Fibroblast of lung (primary cell): ENCODE measurements at regions not wholly inside any gene's neighbourhood (a gene's known extent, or its start where the extent isn't known, plus 50 kb on each side); places are given as distances from the start of the nearest gene placed in this dataset.
"Not testable (repeated sequence)": the region's sequence is repeated elsewhere in the genome, so short reads cannot be mapped to it uniquely, and the experiment has no call there.

Source experiments
- EZH2 ChIP-seq: IDR thresholded peaks from 2 replicates; pipeline ENCODE4 v1.5.1; 2012; ENCODE audit warnings: low read length, control low read depth, mild to moderate bottlenecking; ENCODE audit errors: missing control alignments
- TF ChIP-seq, protein P1 (sequence below), 2 donors: IDR thresholded peaks in 1 of 2; conservative IDR thresholded peaks in 1 of 2; 1 replicate in 1 of 2; 2 replicates in 1 of 2; pipeline ENCODE4 v1.5.1; 2011 to 2012; ENCODE audit warnings: low read length in 2 of 2, control low read depth in 1 of 2, inconsistent platforms in 1 of 2, low read depth in 1 of 2, mild to moderate bottlenecking in 1 of 2

DNA sequence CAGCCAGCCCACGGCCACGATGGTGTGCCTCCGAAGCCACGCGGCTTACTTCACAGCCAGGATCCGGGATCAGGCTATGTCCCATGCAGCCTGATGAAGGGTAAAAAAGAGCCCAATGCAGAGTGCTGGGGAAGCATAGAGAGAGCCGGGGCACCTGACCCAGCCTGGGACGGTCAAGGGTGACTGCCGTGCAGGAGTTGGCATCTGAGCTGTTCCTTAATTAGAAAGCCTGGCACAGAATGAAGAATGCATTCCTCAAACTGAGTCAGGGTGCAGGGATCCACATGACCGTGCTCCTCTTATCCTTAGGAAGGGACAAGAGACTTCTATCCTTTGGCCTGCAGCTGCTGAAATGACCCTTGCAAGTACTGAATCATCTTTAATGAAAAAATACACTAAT lies 88.2 kb upstream of the SAMD11 start:
- TF ChIP-seq, protein P1, sequence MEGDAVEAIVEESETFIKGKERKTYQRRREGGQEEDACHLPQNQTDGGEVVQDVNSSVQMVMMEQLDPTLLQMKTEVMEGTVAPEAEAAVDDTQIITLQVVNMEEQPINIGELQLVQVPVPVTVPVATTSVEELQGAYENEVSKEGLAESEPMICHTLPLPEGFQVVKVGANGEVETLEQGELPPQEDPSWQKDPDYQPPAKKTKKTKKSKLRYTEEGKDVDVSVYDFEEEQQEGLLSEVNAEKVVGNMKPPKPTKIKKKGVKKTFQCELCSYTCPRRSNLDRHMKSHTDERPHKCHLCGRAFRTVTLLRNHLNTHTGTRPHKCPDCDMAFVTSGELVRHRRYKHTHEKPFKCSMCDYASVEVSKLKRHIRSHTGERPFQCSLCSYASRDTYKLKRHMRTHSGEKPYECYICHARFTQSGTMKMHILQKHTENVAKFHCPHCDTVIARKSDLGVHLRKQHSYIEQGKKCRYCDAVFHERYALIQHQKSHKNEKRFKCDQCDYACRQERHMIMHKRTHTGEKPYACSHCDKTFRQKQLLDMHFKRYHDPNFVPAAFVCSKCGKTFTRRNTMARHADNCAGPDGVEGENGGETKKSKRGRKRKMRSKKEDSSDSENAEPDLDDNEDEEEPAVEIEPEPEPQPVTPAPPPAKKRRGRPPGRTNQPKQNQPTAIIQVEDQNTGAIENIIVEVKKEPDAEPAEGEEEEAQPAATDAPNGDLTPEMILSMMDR (conservative IDR thresholded peaks at IDR 0.05 in 1 of 2, IDR thresholded peaks at IDR 0.05 in 1 of 2; ENCODE audit: low read depth in 1 of 2, low read length in 2 of 2): not testable (repeated sequence)
- not testable (repeated sequence) for TF ChIP-seq EZH2
